ENCODE measurements at regions not wholly inside any gene's neighbourhood (a gene's known extent, or its start where the extent isn't known, plus 50 kb on each side); places are given as distances from the start of the nearest gene placed in this dataset.
A peak's percentile ranks its signal among the peaks of the same experiment; 100 is the strongest.
"Not testable (repeated sequence)": the region's sequence is repeated elsewhere in the genome, so short reads cannot be mapped to it uniquely, and the experiment has no call there.

DNA sequence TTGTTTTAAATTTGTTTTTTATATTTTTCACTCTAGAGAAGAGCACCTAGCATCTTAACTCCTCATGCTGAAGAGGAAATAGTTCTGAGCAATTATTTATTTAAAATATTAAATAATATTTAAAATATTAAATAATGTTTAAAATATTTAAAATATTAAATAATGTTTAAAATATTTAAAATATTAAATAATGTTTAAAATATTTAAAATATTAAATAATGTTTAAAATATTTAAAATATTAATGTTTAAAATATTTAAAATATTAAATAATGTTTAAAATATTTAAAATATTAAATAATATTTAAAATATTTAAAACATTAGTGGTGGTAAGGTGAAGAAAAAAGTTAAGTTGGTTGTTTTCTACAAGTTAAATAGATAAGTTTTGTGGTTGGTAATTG is 147.6 kb upstream of the FERMT1 start:
- not testable (repeated sequence) for H3K9me3 ChIP-seq (ENCODE audit: control insufficient read depth, low read length); H3K27ac ChIP-seq (ENCODE audit: low read depth, low read length, severe bottlenecking); H3K4me1 ChIP-seq (ENCODE audit: control insufficient read depth, insufficient read depth, low read length, poor library complexity, severe bottlenecking); H3K36me3 ChIP-seq (ENCODE audit: control insufficient read depth, insufficient read depth, low read length); H3K4me3 ChIP-seq (ENCODE audit: extremely low read depth, insufficient read depth, low read length, poor library complexity, severe bottlenecking)

DNA sequence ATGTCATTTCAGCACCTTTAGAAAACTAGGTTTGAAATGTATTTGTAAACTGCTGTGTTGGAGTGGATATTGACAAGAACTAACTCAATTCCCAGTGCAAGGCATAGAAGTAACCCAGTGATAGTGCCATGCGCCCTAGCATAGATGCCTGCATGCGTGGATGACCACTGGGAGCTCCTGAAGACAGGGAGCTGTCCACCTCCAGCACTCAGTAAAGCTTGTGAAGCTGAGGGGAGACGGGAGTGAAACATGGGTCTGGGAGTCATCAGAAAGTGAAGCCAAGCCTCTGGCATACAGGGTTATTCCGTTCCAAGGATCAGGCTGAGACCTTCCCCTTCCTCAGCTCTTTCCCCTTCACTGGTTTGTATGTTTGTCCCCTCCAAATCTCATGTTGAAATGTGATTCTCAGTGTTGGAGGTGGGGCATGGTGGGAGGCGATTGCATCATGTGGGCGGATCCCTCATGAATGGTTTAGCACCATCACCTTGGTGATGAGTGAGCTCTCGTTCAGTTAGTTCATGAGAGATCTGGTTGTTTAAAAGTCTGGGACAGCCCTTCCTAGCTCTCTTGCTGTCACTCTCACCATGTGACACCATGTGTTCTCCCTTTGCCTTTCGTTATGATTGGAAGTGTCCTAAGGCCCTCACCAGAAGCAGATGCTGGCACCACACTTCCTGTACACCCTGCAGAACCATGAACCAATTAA is 146.5 kb upstream of the FERMT1 start:
- H3K36me3 ChIP-seq (ENCODE audit: control insufficient read depth, insufficient read depth, low read length) = no peaks in the 10 kb centered on the region
- no peak overlapping the region for H3K27ac ChIP-seq (ENCODE audit: low read depth, low read length, severe bottlenecking)
- no peak overlapping the region for H3K4me3 ChIP-seq (ENCODE audit: extremely low read depth, insufficient read depth, low read length, poor library complexity, severe bottlenecking)
- no peaks in the 10 kb centered on the region for H3K4me1 ChIP-seq (ENCODE audit: control insufficient read depth, insufficient read depth, low read length, poor library complexity, severe bottlenecking)
- H3K9me3 ChIP-seq (ENCODE audit: control insufficient read depth, low read length) = no peaks in the 10 kb centered on the region
- 68 to 83% methylated on average over 5 to 6 of the region's 8 CpGs for WGBS, 2 experiments (ENCODE audit: insufficient coverage in 2 of 2)

DNA sequence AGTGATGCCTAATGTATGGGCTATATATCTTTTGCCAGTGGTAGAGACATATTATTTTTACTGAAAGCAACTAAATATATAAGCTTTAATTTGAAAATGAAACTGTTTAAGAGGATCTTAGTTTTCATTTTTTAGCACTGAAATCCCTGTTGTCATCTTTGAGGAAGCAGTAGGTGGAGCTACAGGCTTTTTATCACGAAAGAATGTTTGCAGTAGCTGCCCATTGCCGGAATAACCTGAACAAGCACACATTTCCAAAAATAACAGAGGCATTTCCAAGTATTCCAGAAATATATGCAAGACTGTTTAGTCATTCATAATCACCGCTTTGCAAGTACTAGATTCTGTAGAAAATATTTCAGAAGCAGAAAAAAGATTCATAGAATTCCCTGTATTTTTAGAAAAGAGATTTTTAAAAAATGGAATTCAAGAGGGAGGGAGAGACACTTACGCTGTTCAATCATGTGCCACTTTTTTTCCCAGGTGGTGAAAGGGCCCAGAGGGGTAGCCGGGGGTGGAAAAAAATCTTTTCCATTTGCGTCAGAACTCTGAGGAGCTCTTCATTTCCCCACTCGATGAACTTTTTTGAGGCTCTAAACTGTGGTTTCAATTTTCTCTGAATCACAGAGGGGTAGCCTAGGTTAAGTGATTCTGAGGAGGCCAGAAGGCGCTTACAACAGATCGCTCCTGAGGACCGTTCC is 142.5 kb upstream of the FERMT1 start:
- Histone ChIP-seq H3K36me3 (ENCODE audit: control insufficient read depth, insufficient read depth, low read length) (no peaks in the 10 kb centered on the region), H3K4me1 (ENCODE audit: control insufficient read depth, insufficient read depth, low read length, poor library complexity, severe bottlenecking) (no peaks in the 10 kb centered on the region), H3K9me3 (ENCODE audit: control insufficient read depth, low read length) (no peaks in the 10 kb centered on the region), H3K27ac (ENCODE audit: low read depth, low read length, severe bottlenecking) (no peak overlapping the region), H3K4me3 (ENCODE audit: extremely low read depth, insufficient read depth, low read length, poor library complexity, severe bottlenecking) (no peak overlapping the region)
- WGBS, 2 experiments (ENCODE audit: insufficient coverage in 2 of 2) = 47 to 62% methylated on average over 3 to 4 of the region's 10 CpGs

- no peaks in the 10 kb centered on the region for H3K9me3 ChIP-seq (ENCODE audit: control insufficient read depth, low read length)
- no peak overlapping the region for H3K27ac ChIP-seq (ENCODE audit: low read depth, low read length, severe bottlenecking)
- H3K36me3 ChIP-seq (ENCODE audit: control insufficient read depth, insufficient read depth, low read length) = no peaks in the 10 kb centered on the region
- no CpG with 5 or more reads among the region's 2 CpGs for WGBS, 2 experiments (ENCODE audit: insufficient coverage in 2 of 2)
- no peaks in the 10 kb centered on the region for H3K4me1 ChIP-seq (ENCODE audit: control insufficient read depth, insufficient read depth, low read length, poor library complexity, severe bottlenecking)
- no peak overlapping the region for H3K4me3 ChIP-seq (ENCODE audit: extremely low read depth, insufficient read depth, low read length, poor library complexity, severe bottlenecking)
Observed at GRCh38 chr20:6253396-6253795, 130.6 kb upstream of the FERMT1 start.

DNA sequence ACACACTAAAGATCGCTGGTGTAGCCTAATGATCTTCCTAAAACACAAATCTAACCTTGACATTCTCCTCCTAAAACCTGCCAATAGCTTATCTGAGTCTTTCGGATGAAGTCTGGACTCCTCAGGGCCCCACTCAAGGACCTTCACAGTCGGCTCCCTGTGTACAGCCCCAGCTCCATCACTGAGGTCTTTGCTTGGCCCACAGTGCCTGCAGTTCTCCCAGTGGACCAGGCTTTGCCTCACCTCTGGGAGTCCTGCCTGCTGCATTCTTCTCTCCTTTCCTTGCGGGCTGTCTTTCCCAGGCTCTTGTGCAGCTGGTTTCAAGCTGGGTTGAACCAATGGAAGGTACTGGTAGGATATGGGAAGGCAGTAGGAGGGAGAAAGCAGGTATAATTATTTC is 122.6 kb upstream of the FERMT1 start:
- Histone ChIP-seq H3K4me3 (ENCODE audit: extremely low read depth, insufficient read depth, low read length, poor library complexity, severe bottlenecking) (no peak overlapping the region), H3K36me3 (ENCODE audit: control insufficient read depth, insufficient read depth, low read length) (no peaks in the 10 kb centered on the region), H3K9me3 (ENCODE audit: control insufficient read depth, low read length) (no peaks in the 10 kb centered on the region), H3K4me1 (ENCODE audit: control insufficient read depth, insufficient read depth, low read length, poor library complexity, severe bottlenecking) (no peaks in the 10 kb centered on the region), H3K27ac (ENCODE audit: low read depth, low read length, severe bottlenecking) (no peak overlapping the region)
- WGBS, 2 experiments (ENCODE audit: insufficient coverage in 2 of 2) = 83% methylated on average over 3 of the region's 4 CpGs; no CpG with 5 or more reads in 1 of the 2 experiments

GRCh38 chr20:6241591-6241990 is 118.8 kb upstream of the FERMT1 start:
- no peak overlapping the region for H3K4me3 ChIP-seq (ENCODE audit: extremely low read depth, insufficient read depth, low read length, poor library complexity, severe bottlenecking)
- WGBS, 2 experiments (ENCODE audit: insufficient coverage in 2 of 2) = 83 to 100% methylated on average over 1 of the region's 1 CpG
- no peak overlapping the region for H3K27ac ChIP-seq (ENCODE audit: low read depth, low read length, severe bottlenecking)
- no peaks in the 10 kb centered on the region for H3K9me3 ChIP-seq (ENCODE audit: control insufficient read depth, low read length)
- no peaks in the 10 kb centered on the region for H3K4me1 ChIP-seq (ENCODE audit: control insufficient read depth, insufficient read depth, low read length, poor library complexity, severe bottlenecking)
- no peaks in the 10 kb centered on the region for H3K36me3 ChIP-seq (ENCODE audit: control insufficient read depth, insufficient read depth, low read length)

DNA sequence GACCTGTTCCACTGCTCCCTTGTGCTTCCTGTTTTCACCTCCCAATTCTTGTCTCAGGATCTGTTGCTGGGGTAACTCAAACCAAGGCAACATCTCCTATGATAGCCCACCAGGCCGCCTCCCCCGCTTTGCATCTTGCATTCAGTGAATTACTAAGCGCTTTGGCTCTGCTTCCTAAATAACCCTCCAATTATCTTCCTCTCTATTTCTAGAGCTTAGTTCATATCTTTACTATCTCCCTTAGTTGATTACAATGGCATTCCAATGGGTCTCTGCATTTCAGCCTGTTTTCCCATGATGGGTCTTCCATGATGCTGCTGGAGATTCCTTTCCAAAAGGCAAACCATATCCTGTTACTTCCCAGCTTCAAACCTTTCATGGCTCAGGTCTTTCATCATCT is 117.2 kb upstream of the FERMT1 start:
- WGBS, 2 experiments (ENCODE audit: insufficient coverage in 2 of 2) = 83 to 92% methylated on average over 3 of the region's 3 CpGs
- H3K9me3 ChIP-seq (ENCODE audit: control insufficient read depth, low read length) = no peaks in the 10 kb centered on the region
- peak overlapping the region; percentile 42 for H3K27ac ChIP-seq (ENCODE audit: low read depth, low read length, severe bottlenecking)
- H3K4me3 ChIP-seq (ENCODE audit: extremely low read depth, insufficient read depth, low read length, poor library complexity, severe bottlenecking) = no peak overlapping the region
- no peaks in the 10 kb centered on the region for H3K4me1 ChIP-seq (ENCODE audit: control insufficient read depth, insufficient read depth, low read length, poor library complexity, severe bottlenecking)
- H3K36me3 ChIP-seq (ENCODE audit: control insufficient read depth, insufficient read depth, low read length) = no peaks in the 10 kb centered on the region

DNA sequence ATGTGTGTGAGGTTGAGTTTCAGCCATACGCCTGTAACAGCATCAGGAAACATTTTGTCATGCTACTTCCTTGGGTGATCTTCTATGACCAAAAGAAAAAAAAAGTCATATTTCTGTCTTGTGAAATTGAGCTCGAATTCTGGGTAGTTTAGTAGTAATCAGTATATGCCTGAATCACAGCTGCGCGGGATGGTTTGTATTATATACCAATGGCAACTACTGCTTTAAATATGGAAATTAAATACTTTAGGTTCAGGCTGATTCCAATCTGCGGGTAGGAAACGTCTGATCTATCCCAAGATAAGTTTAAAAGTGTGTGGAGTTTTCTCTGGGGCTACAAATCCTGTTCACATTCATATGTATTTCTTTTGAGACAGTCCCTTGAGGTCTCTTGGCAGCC is 115.6 kb upstream of the FERMT1 start:
- no peaks in the 10 kb centered on the region for H3K36me3 ChIP-seq (ENCODE audit: control insufficient read depth, insufficient read depth, low read length)
- H3K9me3 ChIP-seq (ENCODE audit: control insufficient read depth, low read length) = no peaks in the 10 kb centered on the region
- H3K27ac ChIP-seq (ENCODE audit: low read depth, low read length, severe bottlenecking) = no peak overlapping the region
- no peaks in the 10 kb centered on the region for H3K4me1 ChIP-seq (ENCODE audit: control insufficient read depth, insufficient read depth, low read length, poor library complexity, severe bottlenecking)
- H3K4me3 ChIP-seq (ENCODE audit: extremely low read depth, insufficient read depth, low read length, poor library complexity, severe bottlenecking) = no peak overlapping the region
- 65 to 83% methylated on average over 1 to 2 of the region's 6 CpGs for WGBS, 2 experiments (ENCODE audit: insufficient coverage in 2 of 2)

GRCh38 chr20:6235510-6235909 is 112.7 kb upstream of the FERMT1 start:
- no peaks in the 10 kb centered on the region for H3K36me3 ChIP-seq (ENCODE audit: control insufficient read depth, insufficient read depth, low read length)
- H3K4me1 ChIP-seq (ENCODE audit: control insufficient read depth, insufficient read depth, low read length, poor library complexity, severe bottlenecking) = no peaks in the 10 kb centered on the region
- no peak overlapping the region for H3K27ac ChIP-seq (ENCODE audit: low read depth, low read length, severe bottlenecking)
- no peak overlapping the region for H3K4me3 ChIP-seq (ENCODE audit: extremely low read depth, insufficient read depth, low read length, poor library complexity, severe bottlenecking)
- no peaks in the 10 kb centered on the region for H3K9me3 ChIP-seq (ENCODE audit: control insufficient read depth, low read length)
- no CpG with 5 or more reads among the region's 1 CpG for WGBS, 2 experiments (ENCODE audit: insufficient coverage in 2 of 2)

DNA sequence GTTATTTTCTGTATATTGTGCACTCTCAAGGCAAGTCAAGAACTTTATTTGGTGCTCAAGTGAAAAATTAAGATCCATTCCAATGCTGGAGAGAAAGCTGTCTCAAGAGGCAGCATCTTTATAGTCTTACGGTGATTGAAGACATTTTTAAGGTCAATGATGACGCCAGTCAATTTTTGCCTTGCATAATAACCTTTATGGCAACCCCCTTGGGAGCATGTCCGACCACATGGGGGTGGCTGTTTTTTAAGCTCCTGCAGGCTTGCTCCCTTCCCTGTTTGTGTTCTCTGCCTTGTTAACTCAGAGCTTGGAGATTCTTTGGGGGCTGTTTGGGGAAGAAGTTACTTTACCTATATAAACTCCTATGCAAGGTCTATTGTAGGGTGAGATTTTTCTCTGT is 109.6 kb upstream of the FERMT1 start:
- no peak overlapping the region for H3K4me3 ChIP-seq (ENCODE audit: extremely low read depth, insufficient read depth, low read length, poor library complexity, severe bottlenecking)
- 88 to 94% methylated on average over 2 of the region's 3 CpGs for WGBS, 2 experiments (ENCODE audit: insufficient coverage in 2 of 2)
- no peaks in the 10 kb centered on the region for H3K9me3 ChIP-seq (ENCODE audit: control insufficient read depth, low read length)

DNA sequence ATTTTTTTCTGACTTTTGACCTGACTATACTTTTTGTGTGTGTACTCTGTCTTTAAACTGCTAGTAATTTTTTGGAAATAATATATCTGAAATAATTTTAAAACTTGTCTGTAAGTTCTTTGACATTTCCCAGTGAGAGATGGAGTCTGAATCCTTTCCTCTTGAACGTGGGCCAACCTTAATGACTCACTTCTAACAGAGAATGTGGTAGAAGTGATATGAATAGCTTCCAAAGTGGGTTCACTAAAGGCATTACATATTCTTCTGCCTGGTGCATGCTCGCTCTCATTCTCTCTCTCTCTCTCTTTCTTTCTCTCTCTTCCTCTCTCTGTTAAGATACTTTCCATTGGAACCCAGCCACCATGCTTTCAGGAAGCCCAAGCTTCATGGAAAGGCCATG is 108.7 kb upstream of the FERMT1 start:
- H3K4me3 ChIP-seq (ENCODE audit: extremely low read depth, insufficient read depth, low read length, poor library complexity, severe bottlenecking) = no peak overlapping the region
- 83% methylated on average over 1 of the region's 2 CpGs; no CpG with 5 or more reads in 1 of the 2 experiments for WGBS, 2 experiments (ENCODE audit: insufficient coverage in 2 of 2)

More for the DNA sequence above, 109.6 kb upstream of the FERMT1 start:
- H3K36me3 ChIP-seq (ENCODE audit: control insufficient read depth, insufficient read depth, low read length) = no peaks in the 10 kb centered on the region
- no peak overlapping the region for H3K27ac ChIP-seq (ENCODE audit: low read depth, low read length, severe bottlenecking)
- no peaks in the 10 kb centered on the region for H3K4me1 ChIP-seq (ENCODE audit: control insufficient read depth, insufficient read depth, low read length, poor library complexity, severe bottlenecking)

More for the DNA sequence above, 108.7 kb upstream of the FERMT1 start:
- Histone ChIP-seq H3K27ac (ENCODE audit: low read depth, low read length, severe bottlenecking) (no peak overlapping the region), H3K4me1 (ENCODE audit: control insufficient read depth, insufficient read depth, low read length, poor library complexity, severe bottlenecking) (no peaks in the 10 kb centered on the region), H3K9me3 (ENCODE audit: control insufficient read depth, low read length) (no peaks in the 10 kb centered on the region), H3K36me3 (ENCODE audit: control insufficient read depth, insufficient read depth, low read length) (no peaks in the 10 kb centered on the region)

Measured in mesodermal cell (in vitro differentiated cells).